GM12878 (cell line): ENCODE measurements at regions not wholly inside any gene's neighbourhood (a gene's known extent, or its start where the extent isn't known, plus 50 kb on each side); places are given as distances from the start of the nearest gene placed in this dataset.
"Not testable (repeated sequence)": the region's sequence is repeated elsewhere in the genome, so short reads cannot be mapped to it uniquely, and the experiment has no call there.

Experiments
- ATAC-seq: fragments of 200-7000 bp; cut with Tn5 transposase; 3 replicates; pipeline ENCODE4 v1.9.1; 2020; ENCODE audit warnings: mild to moderate bottlenecking, moderate library complexity
- BruUV-seq: library from RNA; stranded (reverse); fragments of 400-500 nt; replicated peaks from 2 replicates; lab custom pipeline; 2021; lab: Mats Ljungman, UMichigan
- CTCF ChIA-PET: fragments of 300-600 bp; sonication (Branson Sonifier 250); formaldehyde crosslinking; extraction: SDS; loops from one replicate; lab custom pipeline; 2021; ENCODE audit warnings: inconsistent platforms; lab: Yijun Ruan, JAX
- POLR2A ChIA-PET: fragments of 350-600 bp; formaldehyde crosslinking; extraction: SDS; loops from one replicate; lab custom pipeline; 2021; ENCODE audit warnings: inconsistent platforms; lab: Charles Lee
- RAD21 ChIA-PET: fragments of 300-600 bp; sonication (Branson Sonifier 250); formaldehyde crosslinking; loops from one replicate; lab custom pipeline; 2023; ENCODE audit warnings: antibody characterized with exemption; ENCODE audit not compliant: unreplicated experiment; lab: Charles Lee
- SMC1A ChIA-PET: fragments of 300-600 bp; sonication (Branson Sonifier 250); formaldehyde crosslinking; loops from one replicate; lab custom pipeline; 2023; ENCODE audit not compliant: unreplicated experiment, uncharacterized antibody; lab: Charles Lee
- DNase-seq: peaks from one replicate; pipeline ENCODE4 v3.0.0-alpha.2; 2011; ENCODE audit warnings: low read depth, low spot score
- FAIRE-seq: peaks from 3 replicates; lab custom pipeline; 2011; peaks lifted over from hg19 to GRCh38; lab: Jason Lieb, UNC
- H2AFZ ChIP-seq: 2 replicates; pipeline ENCODE4 v1.6.0; 2011; ENCODE audit warnings: low read depth, low read length, control low read depth; ENCODE audit not compliant: control insufficient read depth
- H3K27ac ChIP-seq: 2 replicates; pipeline ENCODE4 v1.5.1; 2011; ENCODE audit warnings: control low read depth; ENCODE audit not compliant: control insufficient read depth, insufficient read depth
- H3K27me3 ChIP-seq, 2 experiments: replicated peaks in 1 of 2; 2 replicates each; pipeline versions ENCODE4 v1.6.0 to v1.6.1; 2011; ENCODE audit warnings: low read length in 1 of 2; ENCODE audit not compliant: control insufficient read depth in 2 of 2, insufficient read depth in 2 of 2
- H3K36me3 ChIP-seq, 2 experiments: 2 replicates each; pipeline ENCODE4 v1.5.1; 2011; ENCODE audit warnings: low read length in 1 of 2; ENCODE audit not compliant: control insufficient read depth in 2 of 2, insufficient read depth in 2 of 2
- H3K4me1 ChIP-seq: 2 replicates; pipeline ENCODE4 v1.6.1; 2011; ENCODE audit warnings: mild to moderate bottlenecking, low read length, moderate library complexity, mixed read lengths; ENCODE audit not compliant: control insufficient read depth, insufficient read depth
- H3K4me2 ChIP-seq: 2 replicates; pipeline ENCODE4 v1.6.0; 2011; ENCODE audit warnings: control low read depth; ENCODE audit not compliant: control insufficient read depth, insufficient read depth
- H3K4me3 ChIP-seq: fragments of 200-600 bp; sonication (generic); 2 replicates; pipeline ENCODE4 v1.5.1; 2016
- H3K79me2 ChIP-seq: 2 replicates; pipeline ENCODE4 v1.6.0; 2011; ENCODE audit warnings: low read length; ENCODE audit not compliant: control insufficient read depth, insufficient read depth
- H3K9ac ChIP-seq: 2 replicates; pipeline ENCODE4 v1.8.0; 2011; ENCODE audit warnings: low read length, control low read depth, mixed read lengths; ENCODE audit not compliant: control insufficient read depth, insufficient read depth
- H3K9me3 ChIP-seq: replicated peaks from 3 replicates; pipeline ENCODE4 v1.5.1; 2011; ENCODE audit warnings: mild to moderate bottlenecking, low read length; ENCODE audit not compliant: control insufficient read depth, insufficient read depth
- H4K20me1 ChIP-seq: 2 replicates; pipeline ENCODE4 v1.6.0; 2011; ENCODE audit not compliant: control insufficient read depth, insufficient read depth
- ATF2 ChIP-seq: IDR thresholded peaks from 2 replicates; pipeline ENCODE4 v1.6.1; 2012; ENCODE audit warnings: low read length, inconsistent platforms
- BHLHE40 ChIP-seq, 2 experiments: fragments of 450-650 bp in 1 of 2; IDR thresholded peaks; 2 replicates each; pipeline ENCODE4 v1.6.1; 2011 to 2017; ENCODE audit warnings: low read depth in 2 of 2, borderline replicate concordance in 1 of 2, improper control_type of control experiment in 1 of 2, low read length in 1 of 2, mild to moderate bottlenecking in 1 of 2
- CBX3 ChIP-seq: fragments of 200-600 bp; sonication (generic); IDR thresholded peaks from 2 replicates; pipeline ENCODE4 v1.6.1; 2016; ENCODE audit warnings: low read depth, borderline replicate concordance
- FOS ChIP-seq: IDR thresholded peaks from 3 replicates; pipeline ENCODE4 v1.6.1; 2011; ENCODE audit warnings: borderline replicate concordance; ENCODE audit not compliant: insufficient read length; ENCODE audit errors: extremely low read depth
- GATAD2B ChIP-seq: fragments of 450-650 bp; conservative IDR thresholded peaks from 2 replicates; pipeline ENCODE4 v1.6.1; 2017; ENCODE audit warnings: low read depth, mild to moderate bottlenecking, moderate library complexity
- HDAC2 ChIP-seq: fragments of 200-600 bp; sonication (generic); IDR thresholded peaks from 2 replicates; pipeline ENCODE4 v1.6.1; 2017
- HDAC6 ChIP-seq: fragments of 200-600 bp; sonication (generic); IDR thresholded peaks from one replicate; pipeline ENCODE4 v1.8.0; 2017; ENCODE audit warnings: antibody characterized with exemption; ENCODE audit not compliant: unreplicated experiment
- LARP7 ChIP-seq: fragments of 450-650 bp; IDR thresholded peaks from 2 replicates; pipeline ENCODE4 v1.6.1; 2017; ENCODE audit warnings: mild to moderate bottlenecking
- MXI1 ChIP-seq: fragments of 150-350 bp; IDR thresholded peaks from 2 replicates; pipeline ENCODE4 v1.6.1; 2011; ENCODE audit warnings: low read depth, mild to moderate bottlenecking, inconsistent platforms, low read length, improper control_type of control experiment
- MYB ChIP-seq: fragments of 150-350 bp; IDR thresholded peaks from 2 replicates; pipeline ENCODE4 v1.6.1; 2014; ENCODE audit warnings: mild to moderate bottlenecking, low read depth, low read length, borderline replicate concordance
- POLR2AphosphoS2 ChIP-seq: IDR thresholded peaks from 2 replicates; pipeline ENCODE4 v1.6.1; 2011; ENCODE audit warnings: low read depth, mild to moderate bottlenecking, low read length, improper control_type of control experiment, moderate library complexity
- POU2F2 ChIP-seq: IDR thresholded peaks from 3 replicates; pipeline ENCODE4 v1.6.1; 2011; ENCODE audit warnings: low read depth, mild to moderate bottlenecking, low read length, borderline replicate concordance
- RCOR1 ChIP-seq: conservative IDR thresholded peaks from 2 replicates; pipeline ENCODE4 v1.6.1; 2012; ENCODE audit warnings: low read depth, low read length, improper control_type of control experiment
- SREBF2 ChIP-seq: IDR thresholded peaks from 2 replicates; pipeline ENCODE4 v1.6.1; 2012; ENCODE audit warnings: mild to moderate bottlenecking, low read length
- TARDBP ChIP-seq: IDR thresholded peaks from 2 replicates; pipeline ENCODE4 v1.6.1; 2016; ENCODE audit warnings: borderline replicate concordance
- TCF3 ChIP-seq: IDR thresholded peaks from 2 replicates; pipeline ENCODE4 v1.6.1; 2012; ENCODE audit warnings: low read depth, mild to moderate bottlenecking, low read length, borderline replicate concordance; ENCODE audit not compliant: insufficient read depth
- WGBS: methylation state at CpG from one replicate; pipeline ENCODE4 v1.1.6; 2016; ENCODE audit warnings: low lambda C conversion rate; ENCODE audit not compliant: insufficient replicate concordance, insufficient coverage; ENCODE audit errors: missing lambda C conversion rate; 5-methylcytosine and 5-hydroxymethylcytosine counted together
- in situ Hi-C: fragments of 300-500 bp; cut with MboI; formaldehyde crosslinking; loops from 9 replicates; pipeline ENCODE4 v1.14.3; 2018; ENCODE audit warnings: mixed read lengths
- intact Hi-C: fragments of 100-400 bp; cut with micrococcal nuclease; formaldehyde crosslinking; loops from one replicate; pipeline ENCODE4 v1.14.2; 2022; ENCODE audit not compliant: unreplicated experiment
- TF ChIP-seq, protein P1 (sequence below): IDR thresholded peaks from 2 replicates; pipeline ENCODE4 v1.6.1; 2012; ENCODE audit warnings: low read depth, low read length, improper control_type of control experiment

GRCh38 chr3:87654184-87654583 is 377.8 kb upstream of the POU1F1 start:
- POLR2A ChIA-PET, result no interaction called here
- CTCF ChIA-PET, result no interaction called here
- TF ChIP-seq HDAC2 (no peak), ATF2 (no peak), SREBF2 (no peak), BHLHE40 (IDR thresholded peaks at IDR 0.05; ENCODE audit: borderline replicate concordance in 1 of 2, low read depth in 2 of 2, low read length in 1 of 2) (no peak), MYB (no peak), POU2F2 (no peak), RCOR1 (no peak), TCF3 (no peak), POLR2AphosphoS2 (no peak), TARDBP (no peak), GATAD2B (no peak), HDAC6 (no peak), FOS (no peak), CBX3 (no peak), LARP7 (no peak), MXI1 (no peak)
- TF ChIP-seq, protein P1, sequence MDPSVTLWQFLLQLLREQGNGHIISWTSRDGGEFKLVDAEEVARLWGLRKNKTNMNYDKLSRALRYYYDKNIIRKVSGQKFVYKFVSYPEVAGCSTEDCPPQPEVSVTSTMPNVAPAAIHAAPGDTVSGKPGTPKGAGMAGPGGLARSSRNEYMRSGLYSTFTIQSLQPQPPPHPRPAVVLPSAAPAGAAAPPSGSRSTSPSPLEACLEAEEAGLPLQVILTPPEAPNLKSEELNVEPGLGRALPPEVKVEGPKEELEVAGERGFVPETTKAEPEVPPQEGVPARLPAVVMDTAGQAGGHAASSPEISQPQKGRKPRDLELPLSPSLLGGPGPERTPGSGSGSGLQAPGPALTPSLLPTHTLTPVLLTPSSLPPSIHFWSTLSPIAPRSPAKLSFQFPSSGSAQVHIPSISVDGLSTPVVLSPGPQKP, result no peak
- TF ChIP-seq, all 136 proteins: peak for 0
- SMC1A ChIA-PET, result no interaction called here
- WGBS, result 16% methylated on average over 2 of the region's 2 CpGs
- FAIRE-seq (no peak), ATAC-seq (no peak), DNase-seq (no peak)
- intact Hi-C loops, result no loop called here
- no peaks in the 10 kb centered on the region for H3K27me3 ChIP-seq
- no peaks in the 10 kb centered on the region for H3K4me1 ChIP-seq
- H3K36me3 ChIP-seq, result no peaks in the 10 kb centered on the region
- no TSS peak for BruUV-seq
- RAD21 ChIA-PET, result no interaction called here
- no peaks in the 10 kb centered on the region for H3K79me2 ChIP-seq
- H3K9ac ChIP-seq, result no peak overlapping the region
- H4K20me1 ChIP-seq, result no peaks in the 10 kb centered on the region
- no peak overlapping the region for H3K4me3 ChIP-seq
- H3K4me2 ChIP-seq, result no peak overlapping the region
- no peak overlapping the region for H3K27ac ChIP-seq
- H2AFZ ChIP-seq, result no peak overlapping the region
- in situ Hi-C loops, result no loop called here
- H3K9me3 ChIP-seq, result no peaks in the 10 kb centered on the region

DNA sequence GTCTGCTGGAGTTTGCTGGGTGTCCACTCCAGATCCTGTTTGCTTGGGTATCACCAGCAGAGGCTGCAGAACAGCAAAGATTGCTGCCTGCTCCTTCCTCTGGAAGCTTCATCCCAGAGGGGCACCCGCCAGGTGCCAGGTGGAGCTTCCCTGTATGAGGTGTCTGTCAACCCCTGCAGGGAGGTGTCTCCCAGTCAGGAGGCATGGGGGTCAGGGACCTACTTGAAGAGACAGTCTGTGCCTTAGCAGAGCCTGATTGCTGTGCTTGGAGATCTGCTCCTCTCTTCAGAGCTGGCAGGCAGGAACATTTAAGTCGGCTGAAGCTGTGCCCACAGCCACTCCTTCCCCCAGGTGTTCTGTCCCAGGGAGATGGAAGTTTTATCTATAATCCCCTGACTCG is 376.8 kb upstream of the POU1F1 start:
- CTCF ChIA-PET, H3K27ac ChIP-seq, H2AFZ ChIP-seq, H3K4me3 ChIP-seq, H3K27me3 ChIP-seq, RAD21 ChIA-PET, intact Hi-C loops, H4K20me1 ChIP-seq, POLR2A ChIA-PET, in situ Hi-C loops, BruUV-seq, H3K79me2 ChIP-seq, H3K9ac ChIP-seq, DNase-seq, ATAC-seq, H3K36me3 ChIP-seq, H3K4me1 ChIP-seq, SMC1A ChIA-PET, FAIRE-seq, H3K4me2 ChIP-seq, H3K9me3 ChIP-seq: not testable (repeated sequence)
- WGBS, result 62% methylated on average over 3 of the region's 3 CpGs
